NOMO-1 (cell line): ENCODE measurements at regions not wholly inside any gene's neighbourhood (a gene's known extent, or its start where the extent isn't known, plus 50 kb on each side); places are given as distances from the start of the nearest gene placed in this dataset.
A peak's percentile ranks its signal among the peaks of the same experiment; 100 is the strongest.
"Not testable (repeated sequence)": the region's sequence is repeated elsewhere in the genome, so short reads cannot be mapped to it uniquely, and the experiment has no call there.

Experiments used
- DNase-seq, 2 experiments: peaks; one replicate each; lab custom pipeline; 2025; ENCODE audit not compliant: unreplicated experiment in 2 of 2; lab: John Stamatoyannopoulos, UW

- DNase-seq = no peak
These were observed 124.5 kb upstream of the FAM20C start for GRCh38 chr7:67661-68395.

DNA sequence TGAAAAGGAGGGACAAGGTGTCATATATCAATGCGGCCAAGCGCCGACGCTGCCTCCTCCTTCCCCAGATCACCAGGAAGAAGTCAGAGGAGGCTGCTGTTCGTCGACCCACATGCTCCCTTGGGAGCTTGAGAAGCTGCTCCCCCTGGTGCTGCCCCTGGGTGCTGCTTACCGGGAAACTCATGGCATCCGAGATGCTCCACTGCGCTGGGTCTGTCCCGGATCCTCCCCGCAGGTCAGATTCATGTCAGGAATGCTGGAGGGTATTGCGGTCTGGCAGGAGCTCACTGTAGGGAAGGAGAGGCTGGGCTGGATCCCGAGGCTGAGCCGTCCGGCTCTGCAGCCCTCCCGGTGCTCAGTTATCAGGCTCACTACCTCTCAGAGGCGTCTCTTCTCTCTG lies 123.7 kb upstream of the FAM20C start:
- DNase-seq = no peak

- not testable (repeated sequence) for DNase-seq
These were observed 123.3 kb upstream of the FAM20C start for GRCh38 chr7:69052-69451.

GRCh38 chr7:69499-70123 lies 122.8 kb upstream of the FAM20C start:
- not testable (repeated sequence) for DNase-seq

DNA sequence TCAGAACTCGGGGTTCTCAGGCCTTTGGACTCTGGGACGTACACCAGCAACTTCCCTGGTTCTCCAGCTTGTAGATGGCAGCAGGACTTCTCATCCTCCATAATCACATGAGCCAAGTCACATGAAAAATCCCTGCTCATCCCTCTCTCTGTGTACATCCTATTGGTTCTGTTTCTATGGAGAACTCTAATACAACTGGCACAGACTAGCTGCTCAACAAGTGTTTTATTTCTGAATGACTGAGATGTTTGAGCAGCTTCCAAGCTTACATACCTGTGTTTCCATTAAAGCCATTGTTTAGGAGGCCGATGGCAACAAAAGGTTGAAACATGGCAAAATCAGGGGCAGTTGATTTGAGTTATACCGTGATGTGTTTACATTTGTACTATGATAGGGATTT lies 122.2 kb upstream of the FAM20C start:
- not testable (repeated sequence) for DNase-seq

- not testable (repeated sequence) for DNase-seq
These were observed 121.4 kb upstream of the FAM20C start for GRCh38 chr7:70989-71388.

- not testable (repeated sequence) for DNase-seq
These were observed 119.9 kb upstream of the FAM20C start for GRCh38 chr7:72266-73057.

GRCh38 chr7:73058-73331 lies 119.4 kb upstream of the FAM20C start:
- DNase-seq = not testable (repeated sequence)

- DNase-seq = peak in 1 of 2 experiments; percentile 12
These were observed 118.3 kb upstream of the FAM20C start for GRCh38 chr7:74008-74540.

DNA sequence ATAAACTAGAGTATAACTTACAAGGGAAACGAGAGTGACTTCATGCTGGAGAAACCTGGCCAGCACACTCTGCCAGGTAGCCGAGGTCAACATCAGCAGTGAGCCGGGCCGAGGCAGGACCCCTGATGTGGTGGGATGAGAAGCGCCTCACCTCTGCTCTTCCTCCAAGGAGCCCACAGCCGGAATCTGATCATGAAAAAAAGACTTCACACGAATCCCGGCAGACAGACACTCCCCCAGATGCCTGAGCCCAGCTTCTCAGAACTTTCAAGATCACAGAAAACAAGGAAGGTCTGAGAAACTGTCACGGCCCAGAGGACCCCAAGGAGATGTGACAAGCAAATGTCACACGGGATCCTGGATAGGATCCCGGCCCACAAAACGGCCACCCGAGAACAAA lies 116.9 kb upstream of the FAM20C start:
- not testable (repeated sequence) for DNase-seq

DNA sequence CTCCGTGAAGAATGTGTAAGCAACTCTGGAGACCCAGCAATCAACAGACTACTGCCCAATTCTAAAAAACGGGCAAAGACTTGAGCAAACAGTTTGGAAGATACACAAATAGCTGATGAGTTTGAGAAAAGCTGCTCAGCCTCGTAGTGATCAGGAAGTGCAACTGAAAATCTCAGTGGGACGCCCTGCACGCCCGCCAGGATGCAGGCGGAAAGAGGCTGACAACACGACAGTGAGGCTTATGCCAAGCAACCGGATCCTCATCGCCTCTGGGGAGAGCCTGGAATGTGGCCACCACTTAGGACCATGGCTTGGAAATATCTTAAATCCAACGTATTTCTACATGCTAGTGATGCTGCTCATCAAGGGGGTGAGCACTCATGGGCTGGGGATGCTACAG lies 116.2 kb upstream of the FAM20C start:
- DNase-seq = not testable (repeated sequence)

- not testable (repeated sequence) for DNase-seq
These were observed 115.5 kb upstream of the FAM20C start for GRCh38 chr7:76829-77395.

GRCh38 chr7:78862-79261 lies 113.5 kb upstream of the FAM20C start:
- not testable (repeated sequence) for DNase-seq

- not testable (repeated sequence) for DNase-seq
These were observed 112.8 kb upstream of the FAM20C start for GRCh38 chr7:79400-80055.

- DNase-seq = no peak
These were observed 111.9 kb upstream of the FAM20C start for GRCh38 chr7:80259-81067.

GRCh38 chr7:81068-81925 lies 111.1 kb upstream of the FAM20C start:
- DNase-seq = peak in 1 of 2 experiments; percentile 4

GRCh38 chr7:81926-82756 lies 110.2 kb upstream of the FAM20C start:
- no peak for DNase-seq

GRCh38 chr7:82757-83155 lies 109.6 kb upstream of the FAM20C start:
- DNase-seq = no peak
